ENCODE measurements at regions not wholly inside any gene's neighbourhood (a gene's known extent, or its start where the extent isn't known, plus 50 kb on each side); places are given as distances from the start of the nearest gene placed in this dataset.

GRCh38 chr9:94159069-94159939 lies 75.0 kb downstream of the PTPDC1 start:
- Histone ChIP-seq H3K27ac (ENCODE audit: low read depth, low read length) (peak overlapping the region; percentile 91), H3K4me3 (ENCODE audit: low read depth, low read length) (no peak overlapping the region), H3K36me3 (ENCODE audit: control insufficient read depth, insufficient read depth, low read length) (no peaks in the 10 kb centered on the region), H3K4me1 (ENCODE audit: control insufficient read depth, insufficient read depth, low read length) (peaks cover 12% of the 10 kb centered on the region), H3K27me3 (ENCODE audit: control insufficient read depth, insufficient read depth, low read length) (no peaks in the 10 kb centered on the region), H3K9me3 (ENCODE audit: control insufficient read depth, insufficient read depth, low read length) (peaks cover 2% of the 10 kb centered on the region)
- WGBS (ENCODE audit: insufficient coverage): 94% methylated on average over 5 of the region's 8 CpGs
- peak in 1 of 6 donors; percentile 26 for DNase-seq (ENCODE audit: low read depth in 4 of 6, low spot score in 6 of 6)

GRCh38 chr9:94160594-94161501 lies 76.6 kb downstream of the PTPDC1 start:
- Histone ChIP-seq H3K4me1 (ENCODE audit: control insufficient read depth, insufficient read depth, low read length) (peaks cover 17% of the 10 kb centered on the region), H3K27me3 (ENCODE audit: control insufficient read depth, insufficient read depth, low read length) (no peaks in the 10 kb centered on the region), H3K36me3 (ENCODE audit: control insufficient read depth, insufficient read depth, low read length) (no peaks in the 10 kb centered on the region), H3K9me3 (ENCODE audit: control insufficient read depth, insufficient read depth, low read length) (no peaks in the 10 kb centered on the region), H3K4me3 (ENCODE audit: low read depth, low read length) (no peak overlapping the region), H3K27ac (ENCODE audit: low read depth, low read length) (peak overlapping the region; percentile 91)
- 85% methylated on average over 6 of the region's 11 CpGs for WGBS (ENCODE audit: insufficient coverage)
- no peak for DNase-seq (ENCODE audit: low read depth in 4 of 6, low spot score in 6 of 6)

GRCh38 chr9:94161673-94162072 lies 77.4 kb downstream of the PTPDC1 start:
- 93% methylated on average over 8 of the region's 8 CpGs for WGBS (ENCODE audit: insufficient coverage)

GRCh38 chr9:94164806-94165549 lies 80.7 kb downstream of the PTPDC1 start:
- Histone ChIP-seq H3K36me3 (ENCODE audit: control insufficient read depth, insufficient read depth, low read length) (no peaks in the 10 kb centered on the region), H3K27ac (ENCODE audit: low read depth, low read length) (no peak overlapping the region), H3K4me1 (ENCODE audit: control insufficient read depth, insufficient read depth, low read length) (peaks cover 5% of the 10 kb centered on the region), H3K9me3 (ENCODE audit: control insufficient read depth, insufficient read depth, low read length) (no peaks in the 10 kb centered on the region), H3K27me3 (ENCODE audit: control insufficient read depth, insufficient read depth, low read length) (no peaks in the 10 kb centered on the region), H3K4me3 (ENCODE audit: low read depth, low read length) (no peak overlapping the region)
- DNase-seq (ENCODE audit: low read depth in 4 of 6, low spot score in 6 of 6): no peak
- WGBS (ENCODE audit: insufficient coverage): 67% methylated on average over 1 of the region's 5 CpGs

More at GRCh38 chr9:94161673-94162072, 77.4 kb downstream of the PTPDC1 start:
- Histone ChIP-seq H3K4me1 (ENCODE audit: control insufficient read depth, insufficient read depth, low read length) (peaks cover 13% of the 10 kb centered on the region), H3K36me3 (ENCODE audit: control insufficient read depth, insufficient read depth, low read length) (no peaks in the 10 kb centered on the region), H3K9me3 (ENCODE audit: control insufficient read depth, insufficient read depth, low read length) (no peaks in the 10 kb centered on the region), H3K27me3 (ENCODE audit: control insufficient read depth, insufficient read depth, low read length) (no peaks in the 10 kb centered on the region), H3K4me3 (ENCODE audit: low read depth, low read length) (no peak overlapping the region), H3K27ac (ENCODE audit: low read depth, low read length) (no peak overlapping the region)
- DNase-seq (ENCODE audit: low read depth in 4 of 6, low spot score in 6 of 6): no peak

- Histone ChIP-seq H3K36me3 (ENCODE audit: control insufficient read depth, insufficient read depth, low read length) (no peaks in the 10 kb centered on the region), H3K4me1 (ENCODE audit: control insufficient read depth, insufficient read depth, low read length) (peaks cover 5% of the 10 kb centered on the region), H3K27me3 (ENCODE audit: control insufficient read depth, insufficient read depth, low read length) (no peaks in the 10 kb centered on the region), H3K9me3 (ENCODE audit: control insufficient read depth, insufficient read depth, low read length) (no peaks in the 10 kb centered on the region), H3K4me3 (ENCODE audit: low read depth, low read length) (peak overlapping the region; percentile 43), H3K27ac (ENCODE audit: low read depth, low read length) (peak overlapping the region; percentile 77)
- 2% methylated on average over 32 of the region's 49 CpGs for WGBS (ENCODE audit: insufficient coverage)
- peak; percentile 89 to 99 (median 94) for DNase-seq (ENCODE audit: low read depth in 4 of 6, low spot score in 6 of 6)
Measured at GRCh38 chr9:94165592-94166235, 81.5 kb downstream of the PTPDC1 start.

GRCh38 chr9:94166236-94166975 lies 82.1 kb downstream of the PTPDC1 start:
- peak; percentile 85 to 99 (median 97) for DNase-seq (ENCODE audit: low read depth in 4 of 6, low spot score in 6 of 6)

GRCh38 chr9:94166976-94167346 lies 82.7 kb downstream of the PTPDC1 start:
- DNase-seq (ENCODE audit: low read depth in 4 of 6, low spot score in 6 of 6): peak in 1 of 6 donors; percentile 38
- Histone ChIP-seq H3K27ac (ENCODE audit: low read depth, low read length) (peak overlapping the region; percentile 94), H3K9me3 (ENCODE audit: control insufficient read depth, insufficient read depth, low read length) (no peaks in the 10 kb centered on the region), H3K36me3 (ENCODE audit: control insufficient read depth, insufficient read depth, low read length) (no peaks in the 10 kb centered on the region), H3K4me3 (ENCODE audit: low read depth, low read length) (peak overlapping the region; percentile 82), H3K27me3 (ENCODE audit: control insufficient read depth, insufficient read depth, low read length) (no peaks in the 10 kb centered on the region), H3K4me1 (ENCODE audit: control insufficient read depth, insufficient read depth, low read length) (peaks cover 11% of the 10 kb centered on the region)
- WGBS (ENCODE audit: insufficient coverage): under 1% methylated on average over 23 of the region's 23 CpGs

More at GRCh38 chr9:94166236-94166975, 82.1 kb downstream of the PTPDC1 start:
- H3K4me3 ChIP-seq (ENCODE audit: low read depth, low read length): peak overlapping the region; percentile 82
- H3K9me3 ChIP-seq (ENCODE audit: control insufficient read depth, insufficient read depth, low read length): no peaks in the 10 kb centered on the region
- peaks cover 6% of the 10 kb centered on the region for H3K4me1 ChIP-seq (ENCODE audit: control insufficient read depth, insufficient read depth, low read length)
- no peaks in the 10 kb centered on the region for H3K27me3 ChIP-seq (ENCODE audit: control insufficient read depth, insufficient read depth, low read length)
- H3K27ac ChIP-seq (ENCODE audit: low read depth, low read length): peak overlapping the region; percentile 94
- WGBS (ENCODE audit: insufficient coverage): 0% methylated on average over 89 of the region's 96 CpGs
- H3K36me3 ChIP-seq (ENCODE audit: control insufficient read depth, insufficient read depth, low read length): no peaks in the 10 kb centered on the region

- WGBS (ENCODE audit: insufficient coverage): 0% methylated on average over 2 of the region's 5 CpGs
- H3K9me3 ChIP-seq (ENCODE audit: control insufficient read depth, insufficient read depth, low read length): no peaks in the 10 kb centered on the region
- no peak for DNase-seq (ENCODE audit: low read depth in 4 of 6, low spot score in 6 of 6)
Measured at GRCh38 chr9:94167376-94167890, 83.2 kb downstream of the PTPDC1 start.

More at GRCh38 chr9:94167376-94167890, 83.2 kb downstream of the PTPDC1 start:
- peak overlapping the region; percentile 94 for H3K27ac ChIP-seq (ENCODE audit: low read depth, low read length)
- peak overlapping the region; percentile 82 for H3K4me3 ChIP-seq (ENCODE audit: low read depth, low read length)
- H3K36me3 ChIP-seq (ENCODE audit: control insufficient read depth, insufficient read depth, low read length): no peaks in the 10 kb centered on the region
- peaks cover 11% of the 10 kb centered on the region for H3K4me1 ChIP-seq (ENCODE audit: control insufficient read depth, insufficient read depth, low read length)
- no peaks in the 10 kb centered on the region for H3K27me3 ChIP-seq (ENCODE audit: control insufficient read depth, insufficient read depth, low read length)
